Bronchial epithelial cell (primary cell): ENCODE measurements at regions not wholly inside any gene's neighbourhood (a gene's known extent, or its start where the extent isn't known, plus 50 kb on each side); places are given as distances from the start of the nearest gene placed in this dataset.

ENCODE experiments used
- DNase-seq: peaks from one replicate; pipeline ENCODE4 v3.0.0-alpha.2; 2010; ENCODE audit warnings: low read depth
- FAIRE-seq: peaks from 2 replicates; lab custom pipeline; 2011; peaks lifted over from hg19 to GRCh38; lab: Jason Lieb, UNC
- H3K27me3 ChIP-seq: 2 replicates; pipeline ENCODE4 v1.5.1; 2011; ENCODE audit warnings: low read length; ENCODE audit not compliant: control insufficient read depth, insufficient read depth
- H3K36me3 ChIP-seq: 2 replicates; pipeline ENCODE4 v1.5.1; 2011; ENCODE audit warnings: low read length; ENCODE audit not compliant: control insufficient read depth, insufficient read depth
- H3K4me3 ChIP-seq: 2 replicates; pipeline ENCODE4 v1.5.1; 2011; ENCODE audit warnings: mild to moderate bottlenecking, low read depth, low read length, control low read depth
- CTCF ChIP-seq: IDR thresholded peaks from 2 replicates; pipeline ENCODE4 v1.5.1; 2011; ENCODE audit warnings: mild to moderate bottlenecking, moderate library complexity, low read length, control low read depth, inconsistent platforms; ENCODE audit not compliant: insufficient read depth, severe bottlenecking

GRCh38 chr9:28267351-28267750, 694.1 kb upstream of the C9orf72 start:
- Histone ChIP-seq H3K36me3 (no peaks in the 10 kb centered on the region), H3K27me3 (no peaks in the 10 kb centered on the region), H3K4me3 (no peak overlapping the region)
- FAIRE-seq, result no peak
- no peak for DNase-seq
- TF ChIP-seq CTCF, result no peak

GRCh38 chr9:28270156-28270555, 696.9 kb upstream of the C9orf72 start:
- FAIRE-seq (no peak), DNase-seq (peak; percentile 37)
- Histone ChIP-seq H3K27me3 (no peaks in the 10 kb centered on the region), H3K4me3 (no peak overlapping the region), H3K36me3 (no peaks in the 10 kb centered on the region)
- TF ChIP-seq CTCF, result no peak

- no peak for TF ChIP-seq CTCF
- no peak overlapping the region for H3K4me3 ChIP-seq
- FAIRE-seq (no peak), DNase-seq (no peak)
- no peaks in the 10 kb centered on the region for H3K27me3 ChIP-seq
- no peaks in the 10 kb centered on the region for H3K36me3 ChIP-seq
These were observed 698.8 kb upstream of the C9orf72 start for GRCh38 chr9:28272127-28272526.

GRCh38 chr9:28287455-28287854, 714.2 kb upstream of the C9orf72 start:
- Histone ChIP-seq H3K27me3 (no peaks in the 10 kb centered on the region), H3K36me3 (no peaks in the 10 kb centered on the region), H3K4me3 (no peak overlapping the region)
- FAIRE-seq, result no peak
- no peak for TF ChIP-seq CTCF
- DNase-seq, result no peak

- no peak for TF ChIP-seq CTCF
- no peaks in the 10 kb centered on the region for H3K27me3 ChIP-seq
- no peak overlapping the region for H3K4me3 ChIP-seq
- DNase-seq (no peak), FAIRE-seq (no peak)
- no peaks in the 10 kb centered on the region for H3K36me3 ChIP-seq
These were observed 716.5 kb upstream of the C9orf72 start for GRCh38 chr9:28289746-28290145.

GRCh38 chr9:28293369-28294090, 720.2 kb upstream of the C9orf72 start:
- no peak for FAIRE-seq
- TF ChIP-seq CTCF, result no peak

More at GRCh38 chr9:28293369-28294090, 720.2 kb upstream of the C9orf72 start:
- H3K27me3 ChIP-seq, result no peaks in the 10 kb centered on the region
- no peak for DNase-seq
- H3K4me3 ChIP-seq, result no peak overlapping the region
- no peaks in the 10 kb centered on the region for H3K36me3 ChIP-seq
